ENCODE measurements at regions not wholly inside any gene's neighbourhood (a gene's known extent, or its start where the extent isn't known, plus 50 kb on each side); places are given as distances from the start of the nearest gene placed in this dataset.

- Mint-ChIP-seq H3K4me1 (no peaks in the 10 kb centered on the region), H3K27ac (no peak overlapping the region), H3K4me3 (no peak overlapping the region), H3K27me3 (ENCODE audit: low read depth in 2 of 2) (no peaks in the 10 kb centered on the region), H3K36me3 (no peaks in the 10 kb centered on the region), H3K9me3 (peaks cover 10 to 11% of the 10 kb centered on the region in 2 donors)
- H3K4me1 ChIP-seq (ENCODE audit: control insufficient read depth, insufficient read depth, low read length), result no peaks in the 10 kb centered on the region
- no peaks in the 10 kb centered on the region for H3K27me3 ChIP-seq (ENCODE audit: control insufficient read depth, insufficient read depth, low read length)
- no peaks in the 10 kb centered on the region for H3K36me3 ChIP-seq (ENCODE audit: control insufficient read depth, insufficient read depth, low read length)
- H3K9me3 ChIP-seq (ENCODE audit: control insufficient read depth, insufficient read depth, low read length), result no peaks in the 10 kb centered on the region
- intact Hi-C loops (cut with micrococcal nuclease), result no loop called here
- no peak for TF ChIP-seq CTCF (IDR thresholded peaks at IDR 0.05)
- no peak for DNase-seq
- no peak overlapping the region for H3K4me3 ChIP-seq (ENCODE audit: low read length)
- H3K27ac ChIP-seq (ENCODE audit: low read length), result no peak overlapping the region
- no peak for ATAC-seq
Measured at GRCh38 chr5:63141591-63141990, 563.0 kb downstream of the LRRC70 start.

GRCh38 chr5:63135291-63135690, 556.7 kb downstream of the LRRC70 start:
- Mint-ChIP-seq H3K27me3 (ENCODE audit: low read depth in 2 of 2) (no peaks in the 10 kb centered on the region), H3K36me3 (no peaks in the 10 kb centered on the region), H3K9me3 (peaks cover 3 to 6% of the 10 kb centered on the region in 2 donors), H3K4me3 (no peak overlapping the region), H3K4me1 (no peaks in the 10 kb centered on the region), H3K27ac (no peak overlapping the region)
- DNase-seq, result no peak
- 100% methylated on average over 3 of the region's 4 CpGs for WGBS (ENCODE audit: insufficient coverage)
- H3K9me3 ChIP-seq (ENCODE audit: control insufficient read depth, insufficient read depth, low read length), result no peaks in the 10 kb centered on the region
- no peak overlapping the region for H3K4me3 ChIP-seq (ENCODE audit: low read length)
- H3K4me1 ChIP-seq (ENCODE audit: control insufficient read depth, insufficient read depth, low read length), result no peaks in the 10 kb centered on the region
- H3K36me3 ChIP-seq (ENCODE audit: control insufficient read depth, insufficient read depth, low read length), result no peaks in the 10 kb centered on the region
- no peaks in the 10 kb centered on the region for H3K27me3 ChIP-seq (ENCODE audit: control insufficient read depth, insufficient read depth, low read length)
- H3K27ac ChIP-seq (ENCODE audit: low read length), result no peak overlapping the region
- no peak for ATAC-seq
- TF ChIP-seq CTCF (IDR thresholded peaks at IDR 0.05), result no peak
- intact Hi-C loops (cut with micrococcal nuclease), result no loop called here

- DNase-seq, result no peak
- Mint-ChIP-seq H3K27ac (no peak overlapping the region), H3K4me3 (no peak overlapping the region), H3K4me1 (no peaks in the 10 kb centered on the region), H3K36me3 (no peaks in the 10 kb centered on the region), H3K9me3 (peaks cover 0 to 2% of the 10 kb centered on the region in 2 donors), H3K27me3 (ENCODE audit: low read depth in 2 of 2) (no peaks in the 10 kb centered on the region)
- TF ChIP-seq CTCF (IDR thresholded peaks at IDR 0.05), result no peak
- ATAC-seq, result no peak
- H3K27me3 ChIP-seq (ENCODE audit: control insufficient read depth, insufficient read depth, low read length), result no peaks in the 10 kb centered on the region
- no peaks in the 10 kb centered on the region for H3K36me3 ChIP-seq (ENCODE audit: control insufficient read depth, insufficient read depth, low read length)
- 87% methylated on average over 3 of the region's 3 CpGs for WGBS (ENCODE audit: insufficient coverage)
- no peak overlapping the region for H3K27ac ChIP-seq (ENCODE audit: low read length)
- H3K9me3 ChIP-seq (ENCODE audit: control insufficient read depth, insufficient read depth, low read length), result no peaks in the 10 kb centered on the region
- H3K4me3 ChIP-seq (ENCODE audit: low read length), result no peak overlapping the region
- intact Hi-C loops (cut with micrococcal nuclease), result no loop called here
- no peaks in the 10 kb centered on the region for H3K4me1 ChIP-seq (ENCODE audit: control insufficient read depth, insufficient read depth, low read length)
Measured at GRCh38 chr5:63131626-63132285, 553.1 kb downstream of the LRRC70 start.

- Mint-ChIP-seq H3K4me3 (no peak overlapping the region), H3K27ac (no peak overlapping the region), H3K36me3 (no peaks in the 10 kb centered on the region), H3K4me1 (no peaks in the 10 kb centered on the region), H3K27me3 (ENCODE audit: low read depth in 2 of 2) (no peaks in the 10 kb centered on the region), H3K9me3 (no peaks in the 10 kb centered on the region)
- no peaks in the 10 kb centered on the region for H3K4me1 ChIP-seq (ENCODE audit: control insufficient read depth, insufficient read depth, low read length)
- intact Hi-C loops (cut with micrococcal nuclease), result no loop called here
- no peaks in the 10 kb centered on the region for H3K27me3 ChIP-seq (ENCODE audit: control insufficient read depth, insufficient read depth, low read length)
- DNase-seq (no peak), ATAC-seq (no peak)
- no peaks in the 10 kb centered on the region for H3K9me3 ChIP-seq (ENCODE audit: control insufficient read depth, insufficient read depth, low read length)
- H3K4me3 ChIP-seq (ENCODE audit: low read length), result no peak overlapping the region
- 67% methylated on average over 1 of the region's 1 CpG for WGBS (ENCODE audit: insufficient coverage)
- H3K27ac ChIP-seq (ENCODE audit: low read length), result no peak overlapping the region
- no peaks in the 10 kb centered on the region for H3K36me3 ChIP-seq (ENCODE audit: control insufficient read depth, insufficient read depth, low read length)
- TF ChIP-seq CTCF (IDR thresholded peaks at IDR 0.05), result no peak
Measured at GRCh38 chr5:63128761-63129160, 550.1 kb downstream of the LRRC70 start.
